ENCODE measurements at regions not wholly inside any gene's neighbourhood (a gene's known extent, or its start where the extent isn't known, plus 50 kb on each side); places are given as distances from the start of the nearest gene placed in this dataset.

DNA sequence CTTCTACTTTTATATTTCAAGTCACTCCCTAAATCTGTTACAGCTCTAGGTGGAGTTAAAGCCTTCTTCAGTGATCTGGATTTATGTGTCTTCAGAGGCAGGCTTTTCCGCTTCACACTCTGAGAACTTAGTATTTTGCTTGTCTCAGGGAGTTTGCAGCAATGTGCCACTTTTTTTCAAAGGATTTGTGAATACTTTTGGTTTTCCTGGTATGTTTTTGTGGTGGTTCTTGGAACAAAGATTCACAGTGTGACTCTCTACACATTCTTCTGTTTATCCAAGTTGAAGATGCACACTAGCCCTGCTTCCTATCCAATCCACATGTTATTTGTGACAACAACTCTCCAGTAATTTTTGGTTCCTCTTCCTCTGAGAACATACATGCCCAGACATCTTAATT lies 1253.7 kb downstream of the TECRL start:
- TF ChIP-seq, protein P1, sequence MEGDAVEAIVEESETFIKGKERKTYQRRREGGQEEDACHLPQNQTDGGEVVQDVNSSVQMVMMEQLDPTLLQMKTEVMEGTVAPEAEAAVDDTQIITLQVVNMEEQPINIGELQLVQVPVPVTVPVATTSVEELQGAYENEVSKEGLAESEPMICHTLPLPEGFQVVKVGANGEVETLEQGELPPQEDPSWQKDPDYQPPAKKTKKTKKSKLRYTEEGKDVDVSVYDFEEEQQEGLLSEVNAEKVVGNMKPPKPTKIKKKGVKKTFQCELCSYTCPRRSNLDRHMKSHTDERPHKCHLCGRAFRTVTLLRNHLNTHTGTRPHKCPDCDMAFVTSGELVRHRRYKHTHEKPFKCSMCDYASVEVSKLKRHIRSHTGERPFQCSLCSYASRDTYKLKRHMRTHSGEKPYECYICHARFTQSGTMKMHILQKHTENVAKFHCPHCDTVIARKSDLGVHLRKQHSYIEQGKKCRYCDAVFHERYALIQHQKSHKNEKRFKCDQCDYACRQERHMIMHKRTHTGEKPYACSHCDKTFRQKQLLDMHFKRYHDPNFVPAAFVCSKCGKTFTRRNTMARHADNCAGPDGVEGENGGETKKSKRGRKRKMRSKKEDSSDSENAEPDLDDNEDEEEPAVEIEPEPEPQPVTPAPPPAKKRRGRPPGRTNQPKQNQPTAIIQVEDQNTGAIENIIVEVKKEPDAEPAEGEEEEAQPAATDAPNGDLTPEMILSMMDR (IDR thresholded peaks at IDR 0.05 in 8 of 11, conservative IDR thresholded peaks at IDR 0.05 in 3 of 11) = no peak
- TF ChIP-seq POLR2A (IDR thresholded peaks at IDR 0.05) (no peak), POLR2AphosphoS5 (IDR thresholded peaks at IDR 0.05) (no peak)
